ENCODE measurements at regions not wholly inside any gene's neighbourhood (a gene's known extent, or its start where the extent isn't known, plus 50 kb on each side); places are given as distances from the start of the nearest gene placed in this dataset.

- no peak for TF ChIP-seq TAF1 (IDR thresholded peaks at IDR 0.05; ENCODE audit: borderline replicate concordance, insufficient read depth, low read length)
- TF ChIP-seq SIN3A (IDR thresholded peaks at IDR 0.05; ENCODE audit: borderline replicate concordance, insufficient read depth, low read length): no peak
These were observed 123.6 kb upstream of the B3GALT2 start for GRCh38 chr1:193309936-193310475.
